Activated naive CD4-positive, alpha-beta T cell treated with anti-CD3 and anti-CD28 coated beads, Interleukin-2, amount 10 ng/mL, durations not matched to agents 7 days and 5 days (primary cell): ENCODE measurements at regions not wholly inside any gene's neighbourhood (a gene's known extent, or its start where the extent isn't known, plus 50 kb on each side); places are given as distances from the start of the nearest gene placed in this dataset.

Experiments
- CTCF ChIA-PET: fragments of 350-600 bp; sonication (Branson Sonifier 250); formaldehyde crosslinking; loops from one replicate; lab custom pipeline; 2021; ENCODE audit warnings: antibody characterized with exemption; lab: Charles Lee
- DNase-seq: peaks from one replicate; pipeline ENCODE4 v3.0.0-alpha.2; 2020
- H3K27ac Mint-ChIP-seq: one replicate; pipeline ENCODE4 v1.8.0; 2021; ENCODE audit warnings: mild to moderate bottlenecking, moderate library complexity, mixed read lengths
- H3K27me3 Mint-ChIP-seq: one replicate; pipeline ENCODE4 v1.8.0; 2021; ENCODE audit warnings: mild to moderate bottlenecking, mixed read lengths
- H3K36me3 Mint-ChIP-seq: one replicate; pipeline ENCODE4 v1.8.0; 2021; ENCODE audit warnings: mixed read lengths
- H3K4me1 Mint-ChIP-seq: one replicate; pipeline ENCODE4 v1.8.0; 2021; ENCODE audit warnings: mixed read lengths
- H3K4me3 Mint-ChIP-seq: one replicate; pipeline ENCODE4 v1.8.0; 2021; ENCODE audit warnings: mild to moderate bottlenecking, moderate library complexity, mixed read lengths
- H3K9me3 Mint-ChIP-seq: one replicate; pipeline ENCODE4 v1.8.0; 2021; ENCODE audit warnings: mixed read lengths

DNA sequence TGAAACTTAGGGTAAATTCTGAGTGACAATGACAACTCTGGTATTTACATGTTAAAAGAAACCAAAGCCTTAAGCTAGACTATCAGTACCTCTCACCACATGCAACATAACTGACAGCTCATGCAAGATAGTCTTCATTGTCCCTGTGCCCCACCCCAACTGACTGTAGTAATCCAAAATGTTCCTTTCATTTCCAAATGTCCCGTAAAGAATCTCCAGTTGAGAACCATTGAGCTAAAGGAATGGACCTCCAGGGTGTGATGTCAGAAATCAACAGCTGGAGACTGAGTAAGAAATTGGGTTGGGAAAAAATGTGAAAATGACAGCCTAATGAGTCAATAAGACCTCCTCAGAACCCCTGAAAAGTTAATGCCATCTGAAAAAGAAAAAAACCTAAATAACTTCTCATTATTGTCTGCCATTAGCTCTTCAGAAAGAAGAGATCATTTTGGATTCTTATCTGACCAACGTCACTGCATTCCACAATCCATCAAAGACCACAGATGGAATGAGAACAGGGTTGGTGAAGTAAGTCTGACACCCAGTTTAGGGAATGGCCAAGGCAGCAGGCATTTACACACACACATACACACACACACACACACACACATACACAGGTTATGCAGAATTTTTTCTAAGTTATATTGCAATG is 51.7 kb upstream of the ACVR2A start:
- no peaks in the 10 kb centered on the region for H3K9me3 Mint-ChIP-seq
- no peak overlapping the region for H3K27ac Mint-ChIP-seq
- CTCF ChIA-PET = interaction anchor here (0.8 to 1.6 kb wide), 2 partner anchors 10 to 12 kb away, joined by 3 read pairs; no protein-coding TSS in a partner anchor
- peaks cover 16% of the 10 kb centered on the region for H3K4me1 Mint-ChIP-seq
- H3K36me3 Mint-ChIP-seq = no peaks in the 10 kb centered on the region
- DNase-seq = no peak
- no peak overlapping the region for H3K4me3 Mint-ChIP-seq
- H3K27me3 Mint-ChIP-seq = no peaks in the 10 kb centered on the region

DNA sequence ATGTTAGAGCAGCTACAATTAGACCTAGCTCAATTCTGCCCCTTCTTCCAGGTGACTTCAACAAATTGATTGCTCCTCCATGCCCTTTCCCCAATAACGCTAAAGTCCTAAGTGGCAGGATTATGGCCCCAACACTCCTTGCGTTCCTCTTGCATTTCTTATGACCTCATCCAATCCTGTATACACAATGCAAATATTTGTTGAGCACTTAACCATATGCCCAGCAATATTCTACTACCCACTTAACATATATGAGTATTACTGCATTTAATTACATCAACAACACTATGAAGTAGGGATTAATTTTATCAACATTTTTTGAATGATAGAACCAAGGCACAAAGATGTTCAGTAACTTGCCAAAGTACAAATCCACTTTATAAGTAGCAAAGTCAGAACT is 54.2 kb upstream of the ACVR2A start:
- Mint-ChIP-seq H3K27me3 (no peaks in the 10 kb centered on the region), H3K4me3 (no peak overlapping the region), H3K4me1 (peaks cover 4% of the 10 kb centered on the region), H3K36me3 (no peaks in the 10 kb centered on the region), H3K9me3 (no peaks in the 10 kb centered on the region), H3K27ac (no peak overlapping the region)
- CTCF ChIA-PET = no interaction called here
- DNase-seq = no peak

DNA sequence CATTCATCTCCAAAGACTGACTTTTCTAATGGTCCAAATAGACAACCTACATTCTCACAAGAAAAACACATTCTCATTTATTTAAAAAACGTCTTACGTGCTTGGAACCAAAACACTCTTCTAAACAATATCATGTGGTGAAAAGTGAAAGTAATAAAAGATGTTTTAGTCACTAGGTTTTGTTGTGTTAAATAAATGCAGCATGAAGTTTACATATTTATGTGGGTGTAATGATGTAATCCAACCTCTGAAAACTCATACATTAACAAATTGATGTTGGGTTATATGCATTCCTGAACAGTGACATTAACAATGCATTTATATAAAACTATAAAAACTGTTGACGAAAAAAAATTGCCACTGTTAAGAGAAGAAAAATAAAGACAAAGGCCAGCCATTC is 55.1 kb upstream of the ACVR2A start:
- Mint-ChIP-seq H3K27ac (no peak overlapping the region), H3K27me3 (no peaks in the 10 kb centered on the region), H3K4me3 (no peak overlapping the region), H3K9me3 (no peaks in the 10 kb centered on the region), H3K36me3 (no peaks in the 10 kb centered on the region), H3K4me1 (peaks cover 4% of the 10 kb centered on the region)
- no peak for DNase-seq
- CTCF ChIA-PET = no interaction called here

DNA sequence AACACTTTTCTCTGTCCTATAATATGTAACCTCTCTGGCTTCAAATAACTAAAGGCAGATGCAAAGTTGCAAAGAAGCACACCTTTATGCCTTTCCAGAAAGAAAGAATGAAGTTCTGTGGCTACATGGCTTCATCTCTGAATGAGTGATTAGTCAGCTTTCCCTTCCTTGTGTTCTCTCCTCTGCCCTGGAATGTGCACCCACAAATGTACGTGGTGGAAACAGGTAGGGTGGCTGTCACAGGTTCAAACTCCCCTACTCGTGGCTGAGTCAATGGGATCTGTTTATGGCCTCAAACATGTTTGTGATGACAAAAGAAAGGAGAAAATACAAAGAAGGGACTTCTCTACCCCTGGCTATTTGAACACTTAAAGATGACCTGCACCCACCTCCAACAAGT is 55.5 kb upstream of the ACVR2A start:
- no peak for DNase-seq
- peaks cover 4% of the 10 kb centered on the region for H3K4me1 Mint-ChIP-seq
- H3K9me3 Mint-ChIP-seq = no peaks in the 10 kb centered on the region
- no peak overlapping the region for H3K4me3 Mint-ChIP-seq
- no peak overlapping the region for H3K27ac Mint-ChIP-seq
- no peaks in the 10 kb centered on the region for H3K36me3 Mint-ChIP-seq
- no peaks in the 10 kb centered on the region for H3K27me3 Mint-ChIP-seq
- CTCF ChIA-PET = no interaction called here

DNA sequence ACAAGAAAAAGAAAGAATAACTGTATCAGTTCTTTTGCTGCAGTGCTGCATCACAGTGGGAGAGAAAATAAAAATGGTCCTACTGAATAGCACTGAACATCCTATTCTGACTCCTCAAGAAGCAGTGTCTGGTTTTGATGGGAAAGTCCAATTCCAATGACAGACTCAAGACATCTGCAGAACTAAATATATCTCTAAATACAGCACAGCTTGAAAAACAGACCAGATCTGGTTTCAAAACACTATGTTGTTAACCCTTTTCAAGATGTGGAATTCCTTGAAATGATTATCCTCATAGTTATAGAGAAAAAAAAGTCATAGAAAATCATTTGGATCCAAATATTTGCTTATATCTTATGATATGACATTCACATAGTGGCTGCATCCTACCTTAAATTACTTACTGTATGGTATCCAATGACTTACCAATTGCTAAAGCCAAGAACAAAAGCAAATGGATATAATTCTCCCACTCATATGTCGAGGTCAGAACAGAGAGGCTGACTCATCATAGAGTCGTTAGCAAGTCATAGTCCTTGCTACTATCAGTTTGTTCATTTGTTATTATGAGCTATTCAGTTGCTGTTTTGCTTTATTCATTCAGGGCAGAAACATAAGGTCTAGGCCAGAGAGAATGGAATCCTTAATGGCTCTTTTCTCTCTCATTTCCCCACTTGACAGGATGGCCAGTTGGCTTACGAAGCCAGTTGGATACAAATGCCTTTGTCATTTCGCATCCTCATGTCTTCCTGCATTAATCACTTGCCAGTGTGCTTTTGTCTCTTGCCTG is 62.5 kb upstream of the ACVR2A start:
- Mint-ChIP-seq H3K36me3 (no peaks in the 10 kb centered on the region), H3K27me3 (no peaks in the 10 kb centered on the region), H3K4me3 (no peak overlapping the region), H3K27ac (no peak overlapping the region), H3K4me1 (peaks cover 4% of the 10 kb centered on the region), H3K9me3 (no peaks in the 10 kb centered on the region)
- CTCF ChIA-PET = no interaction called here
- no peak for DNase-seq

DNA sequence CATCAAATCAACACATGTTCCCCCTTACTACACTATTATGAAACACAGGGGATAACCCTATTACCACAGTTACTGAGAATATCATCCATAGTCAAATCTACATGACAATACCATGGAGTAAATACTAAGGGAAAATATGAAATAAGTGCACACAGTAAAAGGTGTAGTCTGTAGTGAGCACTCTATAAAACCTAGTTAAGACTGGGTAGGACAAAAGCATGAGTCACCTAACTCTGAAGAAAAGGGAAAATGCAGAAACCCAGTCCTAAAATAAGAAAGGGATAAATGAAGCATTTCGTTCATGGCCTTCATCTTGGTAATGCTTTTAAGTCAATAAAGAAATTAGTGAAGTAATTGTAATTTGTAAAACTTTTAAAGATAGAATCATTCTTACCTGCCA is 65.4 kb upstream of the ACVR2A start:
- Mint-ChIP-seq H3K4me1 (no peaks in the 10 kb centered on the region), H3K4me3 (no peak overlapping the region), H3K9me3 (no peaks in the 10 kb centered on the region), H3K27ac (no peak overlapping the region), H3K36me3 (no peaks in the 10 kb centered on the region), H3K27me3 (peaks cover 5% of the 10 kb centered on the region)
- DNase-seq = no peak
- CTCF ChIA-PET = no interaction called here

DNA sequence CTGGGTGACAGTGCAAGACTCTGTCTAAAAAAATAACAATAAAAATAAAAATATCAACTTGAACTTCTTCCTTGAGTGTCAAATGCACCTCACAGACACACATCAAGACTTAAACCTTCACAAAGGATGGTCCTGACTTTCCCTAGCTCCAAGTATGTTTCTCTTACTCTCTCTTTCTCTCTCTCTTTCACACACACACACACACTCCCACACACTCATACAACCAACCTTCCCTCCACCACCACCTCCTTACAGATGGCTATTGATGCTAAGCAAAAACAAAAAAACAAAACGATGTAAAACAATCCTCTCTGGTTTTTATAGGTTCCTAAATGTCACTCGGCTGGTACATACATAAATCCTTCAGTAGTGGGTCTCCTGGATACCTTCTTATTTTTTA is 67.4 kb upstream of the ACVR2A start:
- Mint-ChIP-seq H3K4me3 (no peak overlapping the region), H3K4me1 (no peaks in the 10 kb centered on the region), H3K27ac (no peak overlapping the region), H3K9me3 (no peaks in the 10 kb centered on the region), H3K27me3 (peaks cover 5% of the 10 kb centered on the region), H3K36me3 (no peaks in the 10 kb centered on the region)
- CTCF ChIA-PET = no interaction called here
- no peak for DNase-seq

DNA sequence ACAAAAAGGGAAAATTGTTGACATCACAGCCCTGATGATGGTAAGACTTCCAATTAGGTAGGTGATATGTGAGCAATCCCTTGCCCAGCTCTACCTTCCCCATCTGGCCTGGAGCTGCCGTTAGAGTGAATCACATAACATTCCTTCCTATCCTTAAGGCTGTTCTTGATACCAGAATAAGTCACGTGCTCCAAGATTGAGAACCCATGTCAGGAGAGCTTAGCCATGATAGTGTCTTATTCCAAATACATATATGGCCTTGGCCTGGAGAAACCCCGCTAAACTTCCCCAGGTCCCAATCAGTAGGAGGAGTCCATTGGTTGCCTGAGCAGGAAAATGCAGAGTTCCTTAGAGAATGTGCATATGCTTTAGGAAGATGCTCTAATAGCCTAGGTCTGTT is 70.0 kb upstream of the ACVR2A start:
- Mint-ChIP-seq H3K9me3 (no peaks in the 10 kb centered on the region), H3K4me1 (no peaks in the 10 kb centered on the region), H3K36me3 (no peaks in the 10 kb centered on the region), H3K27me3 (peaks cover 5% of the 10 kb centered on the region), H3K27ac (no peak overlapping the region), H3K4me3 (no peak overlapping the region)
- DNase-seq = no peak
- CTCF ChIA-PET = no interaction called here

DNA sequence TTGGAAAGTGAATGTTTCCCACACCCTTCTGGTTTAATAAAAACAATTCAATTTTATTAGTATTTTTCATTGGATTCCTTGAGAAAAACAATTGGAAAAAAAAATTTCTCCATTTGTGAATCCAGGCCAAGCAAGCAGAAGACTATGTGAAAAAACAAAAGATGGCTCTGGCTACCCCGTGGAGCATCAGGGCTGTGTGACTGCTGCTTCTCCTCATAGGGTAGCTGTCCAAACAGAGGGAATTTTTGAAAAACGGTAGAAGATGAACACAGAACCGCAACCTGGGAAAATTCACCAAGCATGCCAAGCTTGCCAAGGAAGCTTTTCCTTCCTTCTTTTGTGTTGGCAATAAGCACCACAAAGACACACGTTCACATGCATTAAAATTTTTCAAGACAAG is 71.3 kb upstream of the ACVR2A start:
- Mint-ChIP-seq H3K9me3 (no peaks in the 10 kb centered on the region), H3K4me3 (no peak overlapping the region), H3K27ac (no peak overlapping the region), H3K4me1 (no peaks in the 10 kb centered on the region), H3K36me3 (no peaks in the 10 kb centered on the region), H3K27me3 (peaks cover 5% of the 10 kb centered on the region)
- DNase-seq = no peak
- CTCF ChIA-PET = no interaction called here

DNA sequence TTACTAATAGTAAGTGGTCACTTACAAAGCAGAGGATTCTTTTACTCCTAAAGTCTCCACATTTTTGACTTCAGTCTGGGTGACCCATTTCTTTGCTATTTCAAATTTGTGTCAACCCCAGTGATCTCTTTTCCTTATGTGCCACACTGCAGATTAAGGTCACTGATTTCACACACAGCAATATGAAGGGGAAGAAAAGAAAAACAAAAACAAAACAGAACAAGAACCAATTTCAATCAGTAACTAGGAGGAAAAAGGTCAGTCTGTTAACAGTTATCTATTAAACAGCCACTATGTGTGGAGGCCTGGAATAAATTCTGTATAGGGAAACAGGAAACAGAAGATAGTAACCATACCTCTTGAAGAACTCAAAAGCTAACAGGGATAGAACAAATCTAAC is 72.0 kb upstream of the ACVR2A start:
- Mint-ChIP-seq H3K4me1 (no peaks in the 10 kb centered on the region), H3K27me3 (peaks cover 6% of the 10 kb centered on the region), H3K36me3 (no peaks in the 10 kb centered on the region), H3K4me3 (no peak overlapping the region), H3K9me3 (no peaks in the 10 kb centered on the region), H3K27ac (no peak overlapping the region)
- CTCF ChIA-PET = no interaction called here
- DNase-seq = no peak

DNA sequence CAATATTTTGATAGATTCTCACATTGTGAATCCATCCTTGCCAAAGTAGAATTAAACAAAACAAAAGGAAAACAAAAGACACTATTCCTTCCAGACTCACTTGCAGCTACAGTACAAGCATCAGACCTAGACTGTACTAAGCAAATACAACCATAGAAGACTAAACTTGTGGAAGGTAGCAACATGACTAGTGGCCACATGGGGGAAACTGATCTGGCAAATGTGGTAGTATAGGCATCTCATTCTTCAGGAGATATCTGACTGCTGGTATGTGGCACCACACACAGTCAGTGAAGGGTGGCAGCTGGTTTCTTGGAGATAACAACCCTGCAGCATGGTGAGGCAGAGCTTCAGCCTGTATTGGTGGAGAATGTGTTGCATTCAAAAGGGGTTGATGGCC is 81.0 kb upstream of the ACVR2A start:
- Mint-ChIP-seq H3K36me3 (no peaks in the 10 kb centered on the region), H3K9me3 (peaks cover 1% of the 10 kb centered on the region), H3K4me3 (no peak overlapping the region), H3K4me1 (no peaks in the 10 kb centered on the region), H3K27me3 (peaks cover 4% of the 10 kb centered on the region), H3K27ac (no peak overlapping the region)
- CTCF ChIA-PET = no interaction called here
- no peak for DNase-seq

DNA sequence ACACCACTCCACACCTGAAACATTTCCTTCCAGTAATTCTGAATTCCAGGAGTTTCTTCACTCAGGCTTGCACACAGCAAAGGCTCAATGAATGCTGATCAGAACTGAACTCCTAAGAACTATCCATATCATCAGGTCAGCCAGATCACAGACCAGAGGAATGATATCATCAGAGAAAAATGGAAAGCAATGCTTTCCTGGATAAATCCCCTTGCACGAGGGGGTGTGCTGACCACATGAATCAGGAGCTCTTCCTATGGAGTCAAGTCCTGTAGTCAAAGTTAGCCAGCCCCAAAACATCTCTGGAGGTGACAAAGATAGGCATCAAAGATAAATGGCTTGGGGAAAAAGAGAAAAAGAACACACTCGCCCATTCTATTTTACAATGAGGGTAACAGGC is 83.8 kb upstream of the ACVR2A start:
- DNase-seq = no peak
- no peaks in the 10 kb centered on the region for H3K4me1 Mint-ChIP-seq
- no peak overlapping the region for H3K27ac Mint-ChIP-seq
- no peaks in the 10 kb centered on the region for H3K36me3 Mint-ChIP-seq
- H3K27me3 Mint-ChIP-seq = no peaks in the 10 kb centered on the region
- H3K9me3 Mint-ChIP-seq = peaks cover 1% of the 10 kb centered on the region
- H3K4me3 Mint-ChIP-seq = no peak overlapping the region
- CTCF ChIA-PET = no interaction called here

DNA sequence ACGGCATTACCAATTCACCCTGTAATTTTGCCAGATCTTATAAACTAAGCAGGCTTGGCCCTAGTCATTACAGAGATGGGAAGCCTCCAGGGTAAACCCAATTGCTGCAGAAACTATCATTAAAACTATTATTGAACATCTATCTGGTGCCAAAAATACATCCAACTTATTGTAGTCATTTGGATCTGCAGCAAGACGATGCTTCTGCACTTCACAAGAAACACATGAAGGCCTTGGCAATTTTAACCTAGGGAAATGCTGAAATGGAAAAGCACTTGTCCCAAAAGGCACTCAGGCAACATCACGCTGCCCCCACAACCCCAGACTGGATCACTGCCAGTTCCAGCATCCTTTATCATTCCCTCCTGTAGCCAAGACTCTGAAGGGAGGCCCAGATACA is 85.3 kb upstream of the ACVR2A start:
- Mint-ChIP-seq H3K36me3 (no peaks in the 10 kb centered on the region), H3K9me3 (no peaks in the 10 kb centered on the region), H3K27ac (no peak overlapping the region), H3K4me3 (no peak overlapping the region), H3K27me3 (no peaks in the 10 kb centered on the region), H3K4me1 (no peaks in the 10 kb centered on the region)
- CTCF ChIA-PET = no interaction called here
- no peak for DNase-seq

DNA sequence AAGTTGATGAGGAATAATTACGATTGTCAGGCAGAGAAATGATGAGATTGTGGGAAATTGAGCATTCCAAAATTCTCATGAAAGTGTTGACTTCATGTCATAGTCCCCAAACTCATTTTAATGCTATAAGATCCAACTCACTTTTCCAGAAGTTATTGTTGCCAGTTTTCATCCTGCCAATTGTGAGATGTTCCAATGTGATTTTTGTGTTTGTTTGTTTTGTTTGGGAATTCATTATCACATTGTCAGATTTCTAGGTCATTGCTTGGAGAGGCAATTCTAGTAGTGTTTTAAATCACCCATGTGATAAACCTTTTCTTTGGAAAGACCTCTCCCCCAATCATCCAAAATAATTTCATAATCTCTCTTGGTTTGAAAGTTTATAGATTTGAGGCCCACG is 86.0 kb upstream of the ACVR2A start:
- CTCF ChIA-PET = no interaction called here
- H3K36me3 Mint-ChIP-seq = no peaks in the 10 kb centered on the region

DNA sequence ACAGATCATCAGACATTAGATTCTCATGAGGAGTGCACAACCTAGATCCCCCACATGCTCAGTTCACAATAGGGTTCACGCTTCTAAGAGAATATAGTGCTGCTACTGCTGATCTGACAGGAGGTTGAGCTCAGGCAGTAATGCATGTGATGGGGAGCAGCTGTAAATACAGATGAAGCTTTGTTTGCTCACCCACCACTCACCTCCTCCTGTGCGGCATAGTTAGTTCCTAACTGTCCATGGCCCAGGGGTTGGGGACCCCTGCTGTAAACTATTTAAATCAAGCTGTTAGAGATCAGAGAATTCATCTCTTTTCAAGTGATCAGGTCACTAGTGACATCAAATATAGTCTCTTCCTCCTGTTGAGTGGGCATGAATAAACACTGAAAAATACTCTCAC is 88.8 kb upstream of the ACVR2A start:
- Mint-ChIP-seq H3K9me3 (no peaks in the 10 kb centered on the region), H3K36me3 (no peaks in the 10 kb centered on the region), H3K4me1 (no peaks in the 10 kb centered on the region), H3K27ac (no peak overlapping the region), H3K27me3 (no peaks in the 10 kb centered on the region), H3K4me3 (no peak overlapping the region)
- CTCF ChIA-PET = no interaction called here
- DNase-seq = no peak

More for the DNA sequence above, 86.0 kb upstream of the ACVR2A start:
- no peak overlapping the region for H3K27ac Mint-ChIP-seq
- no peak for DNase-seq
- no peaks in the 10 kb centered on the region for H3K9me3 Mint-ChIP-seq
- no peaks in the 10 kb centered on the region for H3K27me3 Mint-ChIP-seq
- no peaks in the 10 kb centered on the region for H3K4me1 Mint-ChIP-seq
- H3K4me3 Mint-ChIP-seq = no peak overlapping the region
